MM.1S (cell line): ENCODE measurements at regions not wholly inside any gene's neighbourhood (a gene's known extent, or its start where the extent isn't known, plus 50 kb on each side); places are given as distances from the start of the nearest gene placed in this dataset.

Source experiments
- DNase-seq: peaks from one replicate; pipeline ENCODE4 v3.0.0-alpha.2; 2015
- H2AFZ ChIP-seq: fragments of 300-600 bp; sonication (generic); 2 replicates; pipeline ENCODE4 v1.6.0; 2016; ENCODE audit warnings: antibody characterized with exemption, low read length
- H3F3A ChIP-seq: fragments of 300-600 bp; sonication (generic); 2 replicates; pipeline ENCODE4 v1.6.1; 2016; ENCODE audit warnings: mild to moderate bottlenecking, antibody characterized with exemption, low read length, moderate library complexity, mixed read lengths; ENCODE audit not compliant: insufficient read depth
- H3K27ac ChIP-seq: fragments of 300-600 bp; sonication (generic); 2 replicates; pipeline ENCODE4 v1.5.1; 2016; ENCODE audit warnings: mild to moderate bottlenecking, low read length
- H3K27me3 ChIP-seq: fragments of 300-600 bp; sonication (generic); replicated peaks from 2 replicates; pipeline ENCODE4 v1.6.0; 2016; ENCODE audit warnings: low read length; ENCODE audit not compliant: insufficient read depth
- H3K36me3 ChIP-seq: fragments of 300-600 bp; sonication (generic); replicated peaks from 2 replicates; pipeline ENCODE4 v1.6.1; 2016; ENCODE audit warnings: mild to moderate bottlenecking, low read length, mixed read lengths; ENCODE audit not compliant: insufficient read depth
- H3K4me1 ChIP-seq: fragments of 300-600 bp; sonication (generic); 2 replicates; pipeline ENCODE4 v1.6.1; 2016; ENCODE audit warnings: low read length, mixed read lengths
- H3K4me2 ChIP-seq: fragments of 300-600 bp; sonication (generic); 2 replicates; pipeline ENCODE4 v1.6.0; 2016; ENCODE audit warnings: low read depth, low read length
- H3K4me3 ChIP-seq: fragments of 300-600 bp; sonication (generic); 2 replicates; pipeline ENCODE4 v1.5.1; 2016; ENCODE audit warnings: low read length, mixed read lengths
- H3K79me2 ChIP-seq: fragments of 300-600 bp; sonication (generic); 2 replicates; pipeline ENCODE4 v1.6.1; 2016; ENCODE audit warnings: mixed run types, low read length, mixed read lengths
- H3K9ac ChIP-seq: fragments of 300-600 bp; sonication (generic); 2 replicates; pipeline ENCODE4 v1.6.1; 2016; ENCODE audit warnings: low read length, mixed read lengths
- H3K9me2 ChIP-seq: fragments of 300-600 bp; sonication (generic); replicated peaks from 2 replicates; pipeline ENCODE4 v1.6.1; 2016; ENCODE audit warnings: mild to moderate bottlenecking, low read length, mixed read lengths; ENCODE audit not compliant: insufficient read depth
- H3K9me3 ChIP-seq: fragments of 300-600 bp; sonication (generic); replicated peaks from 2 replicates; pipeline ENCODE4 v1.6.1; 2016; ENCODE audit warnings: mild to moderate bottlenecking, low read length, mixed read lengths; ENCODE audit not compliant: insufficient read depth
- H4K20me1 ChIP-seq: fragments of 300-600 bp; sonication (generic); 2 replicates; pipeline ENCODE4 v1.6.1; 2016; ENCODE audit warnings: mild to moderate bottlenecking, low read length, moderate library complexity, mixed read lengths; ENCODE audit not compliant: insufficient read depth
- CTCF ChIP-seq: fragments of 300-600 bp; sonication (generic); IDR thresholded peaks from 2 replicates; pipeline ENCODE4 v1.5.1; 2016; ENCODE audit warnings: antibody characterized with exemption, low read length, mixed read lengths
- EZH2 ChIP-seq: fragments of 300-600 bp; sonication (generic); optimal IDR thresholded peaks from 2 replicates; pipeline ENCODE3; 2017; ENCODE audit warnings: low read depth, mild to moderate bottlenecking, antibody characterized with exemption, low read length, mixed read lengths
- EZH2phosphoT487 ChIP-seq: fragments of 300-600 bp; sonication (generic); IDR thresholded peaks from 2 replicates; pipeline ENCODE4 v1.6.1; 2018; ENCODE audit warnings: antibody characterized with exemption, low read length

- Histone ChIP-seq H2AFZ (no peak overlapping the region), H3K36me3 (no peaks in the 10 kb centered on the region), H3K27ac (no peak overlapping the region), H3K4me3 (no peak overlapping the region), H3K4me1 (no peaks in the 10 kb centered on the region), H3K27me3 (no peaks in the 10 kb centered on the region), H3K79me2 (no peaks in the 10 kb centered on the region), H3K4me2 (no peak overlapping the region), H3K9ac (no peak overlapping the region), H3K9me3 (no peaks in the 10 kb centered on the region), H3F3A (no peaks in the 10 kb centered on the region), H3K9me2 (no peaks in the 10 kb centered on the region), H4K20me1 (no peaks in the 10 kb centered on the region)
- TF ChIP-seq EZH2phosphoT487 = no peak
- TF ChIP-seq CTCF = no peak
- TF ChIP-seq EZH2 = no peak
- no peak for DNase-seq
These were observed 142.0 kb upstream of the MMADHC start for GRCh38 chr2:149729586-149729985.

GRCh38 chr2:149727927-149728326 lies 140.4 kb upstream of the MMADHC start:
- no peak for DNase-seq

GRCh38 chr2:149725234-149725633 lies 137.7 kb upstream of the MMADHC start:
- TF ChIP-seq EZH2 = no peak
- no peak for TF ChIP-seq CTCF
- no peak for TF ChIP-seq EZH2phosphoT487
- no peak overlapping the region for H2AFZ ChIP-seq
- H3K9me3 ChIP-seq = no peaks in the 10 kb centered on the region
- no peak overlapping the region for H3K4me2 ChIP-seq
- H4K20me1 ChIP-seq = no peaks in the 10 kb centered on the region
- no peaks in the 10 kb centered on the region for H3K9me2 ChIP-seq
- no peak for DNase-seq
- H3K79me2 ChIP-seq = no peaks in the 10 kb centered on the region
- no peaks in the 10 kb centered on the region for H3K36me3 ChIP-seq
- H3K9ac ChIP-seq = no peak overlapping the region
- H3K4me3 ChIP-seq = no peak overlapping the region
- no peak overlapping the region for H3K27ac ChIP-seq
- H3F3A ChIP-seq = no peaks in the 10 kb centered on the region
- no peaks in the 10 kb centered on the region for H3K27me3 ChIP-seq
- H3K4me1 ChIP-seq = no peaks in the 10 kb centered on the region

More at GRCh38 chr2:149727927-149728326, 140.4 kb upstream of the MMADHC start:
- Histone ChIP-seq H3K27me3 (no peaks in the 10 kb centered on the region), H3K9ac (no peak overlapping the region), H4K20me1 (no peaks in the 10 kb centered on the region), H3K4me2 (no peak overlapping the region), H3K9me3 (no peaks in the 10 kb centered on the region), H3K4me1 (no peaks in the 10 kb centered on the region), H2AFZ (no peak overlapping the region), H3K79me2 (no peaks in the 10 kb centered on the region), H3K27ac (no peak overlapping the region), H3K4me3 (no peak overlapping the region), H3K36me3 (no peaks in the 10 kb centered on the region), H3F3A (no peaks in the 10 kb centered on the region), H3K9me2 (no peaks in the 10 kb centered on the region)
- TF ChIP-seq EZH2 = no peak
- no peak for TF ChIP-seq EZH2phosphoT487
- TF ChIP-seq CTCF = no peak
